Stimulated activated naive CD8-positive, alpha-beta T cell treated with anti-CD3 and anti-CD28 coated beads, Interleukin-15, Interleukin-2, amounts not matched to agents 100 ng/mL and 50 ng/mL, for 24 hours (primary cell): ENCODE measurements at regions not wholly inside any gene's neighbourhood (a gene's known extent, or its start where the extent isn't known, plus 50 kb on each side); places are given as distances from the start of the nearest gene placed in this dataset.

Experiments
- H3K27ac Mint-ChIP-seq: one replicate; pipeline ENCODE4 v1.8.0; 2021; ENCODE audit warnings: mild to moderate bottlenecking, mixed read lengths
- H3K27me3 Mint-ChIP-seq: one replicate; pipeline ENCODE4 v1.8.0; 2021; ENCODE audit warnings: mixed read lengths
- H3K36me3 Mint-ChIP-seq: one replicate; pipeline ENCODE4 v1.8.0; 2021; ENCODE audit warnings: low read depth, mixed read lengths
- H3K4me1 Mint-ChIP-seq: one replicate; pipeline ENCODE4 v1.8.0; 2021; ENCODE audit warnings: low read depth, mixed read lengths
- H3K4me3 Mint-ChIP-seq: one replicate; pipeline ENCODE4 v1.8.0; 2021; ENCODE audit warnings: mild to moderate bottlenecking, mixed read lengths
- H3K9me3 Mint-ChIP-seq: one replicate; pipeline ENCODE4 v1.8.0; 2021; ENCODE audit warnings: mixed read lengths

- Mint-ChIP-seq H3K27me3 (no peaks in the 10 kb centered on the region), H3K4me1 (no peaks in the 10 kb centered on the region), H3K36me3 (no peaks in the 10 kb centered on the region), H3K27ac (no peak overlapping the region), H3K4me3 (no peak overlapping the region), H3K9me3 (peaks cover 19% of the 10 kb centered on the region)
These were observed 289.3 kb upstream of the LINC00305 start for GRCh38 chr18:64438178-64438577.

- Mint-ChIP-seq H3K4me1 (no peaks in the 10 kb centered on the region), H3K27me3 (no peaks in the 10 kb centered on the region), H3K27ac (no peak overlapping the region)
These were observed 287.2 kb upstream of the LINC00305 start for GRCh38 chr18:64436111-64436510.

GRCh38 chr18:64419156-64419555 is 270.3 kb upstream of the LINC00305 start:
- no peaks in the 10 kb centered on the region for H3K27me3 Mint-ChIP-seq
- H3K4me3 Mint-ChIP-seq = no peak overlapping the region
- H3K36me3 Mint-ChIP-seq = no peaks in the 10 kb centered on the region
- H3K4me1 Mint-ChIP-seq = no peaks in the 10 kb centered on the region
- no peak overlapping the region for H3K27ac Mint-ChIP-seq
- no peaks in the 10 kb centered on the region for H3K9me3 Mint-ChIP-seq

More at GRCh38 chr18:64436111-64436510, 287.2 kb upstream of the LINC00305 start:
- Mint-ChIP-seq H3K9me3 (peaks cover 19% of the 10 kb centered on the region), H3K36me3 (no peaks in the 10 kb centered on the region), H3K4me3 (no peak overlapping the region)

- Mint-ChIP-seq H3K4me3 (no peak overlapping the region), H3K9me3 (no peaks in the 10 kb centered on the region), H3K36me3 (no peaks in the 10 kb centered on the region), H3K27ac (no peak overlapping the region), H3K4me1 (no peaks in the 10 kb centered on the region), H3K27me3 (no peaks in the 10 kb centered on the region)
These were observed 268.1 kb upstream of the LINC00305 start for GRCh38 chr18:64416990-64417389.

GRCh38 chr18:64415218-64415617 is 266.3 kb upstream of the LINC00305 start:
- Mint-ChIP-seq H3K4me3 (no peak overlapping the region), H3K27ac (no peak overlapping the region), H3K4me1 (no peaks in the 10 kb centered on the region), H3K9me3 (no peaks in the 10 kb centered on the region), H3K27me3 (no peaks in the 10 kb centered on the region), H3K36me3 (no peaks in the 10 kb centered on the region)

GRCh38 chr18:64410685-64411084 is 261.8 kb upstream of the LINC00305 start:
- Mint-ChIP-seq H3K27me3 (no peaks in the 10 kb centered on the region), H3K27ac (no peak overlapping the region)

GRCh38 chr18:64409511-64409910 is 260.6 kb upstream of the LINC00305 start:
- H3K27ac Mint-ChIP-seq = no peak overlapping the region
- H3K27me3 Mint-ChIP-seq = no peaks in the 10 kb centered on the region
- H3K9me3 Mint-ChIP-seq = no peaks in the 10 kb centered on the region
- no peaks in the 10 kb centered on the region for H3K36me3 Mint-ChIP-seq
- no peak overlapping the region for H3K4me3 Mint-ChIP-seq
- no peaks in the 10 kb centered on the region for H3K4me1 Mint-ChIP-seq

More at GRCh38 chr18:64410685-64411084, 261.8 kb upstream of the LINC00305 start:
- Mint-ChIP-seq H3K36me3 (no peaks in the 10 kb centered on the region), H3K9me3 (no peaks in the 10 kb centered on the region), H3K4me3 (no peak overlapping the region), H3K4me1 (no peaks in the 10 kb centered on the region)

GRCh38 chr18:64407606-64408005 is 258.7 kb upstream of the LINC00305 start:
- H3K36me3 Mint-ChIP-seq = no peaks in the 10 kb centered on the region
- H3K9me3 Mint-ChIP-seq = no peaks in the 10 kb centered on the region
- H3K27ac Mint-ChIP-seq = no peak overlapping the region
- no peaks in the 10 kb centered on the region for H3K27me3 Mint-ChIP-seq
- H3K4me1 Mint-ChIP-seq = no peaks in the 10 kb centered on the region
- H3K4me3 Mint-ChIP-seq = no peak overlapping the region

GRCh38 chr18:64405161-64405560 is 256.3 kb upstream of the LINC00305 start:
- no peaks in the 10 kb centered on the region for H3K36me3 Mint-ChIP-seq
- no peaks in the 10 kb centered on the region for H3K27me3 Mint-ChIP-seq
- H3K4me3 Mint-ChIP-seq = no peak overlapping the region
- H3K4me1 Mint-ChIP-seq = no peaks in the 10 kb centered on the region
- no peaks in the 10 kb centered on the region for H3K9me3 Mint-ChIP-seq
- no peak overlapping the region for H3K27ac Mint-ChIP-seq

- Mint-ChIP-seq H3K4me1 (no peaks in the 10 kb centered on the region), H3K36me3 (no peaks in the 10 kb centered on the region), H3K27ac (no peak overlapping the region), H3K9me3 (no peaks in the 10 kb centered on the region), H3K4me3 (no peak overlapping the region), H3K27me3 (no peaks in the 10 kb centered on the region)
These were observed 255.1 kb upstream of the LINC00305 start for GRCh38 chr18:64403784-64404503.

GRCh38 chr18:64402636-64403035 is 253.7 kb upstream of the LINC00305 start:
- Mint-ChIP-seq H3K9me3 (no peaks in the 10 kb centered on the region), H3K36me3 (no peaks in the 10 kb centered on the region), H3K27me3 (no peaks in the 10 kb centered on the region), H3K4me3 (no peak overlapping the region), H3K27ac (no peak overlapping the region), H3K4me1 (no peaks in the 10 kb centered on the region)

GRCh38 chr18:64401268-64402060 is 252.6 kb upstream of the LINC00305 start:
- no peaks in the 10 kb centered on the region for H3K36me3 Mint-ChIP-seq
- H3K4me3 Mint-ChIP-seq = no peak overlapping the region
- H3K4me1 Mint-ChIP-seq = no peaks in the 10 kb centered on the region
- no peaks in the 10 kb centered on the region for H3K9me3 Mint-ChIP-seq
- no peaks in the 10 kb centered on the region for H3K27me3 Mint-ChIP-seq
- H3K27ac Mint-ChIP-seq = no peak overlapping the region

- Mint-ChIP-seq H3K36me3 (no peaks in the 10 kb centered on the region), H3K9me3 (no peaks in the 10 kb centered on the region), H3K4me1 (no peaks in the 10 kb centered on the region), H3K27ac (no peak overlapping the region), H3K27me3 (no peaks in the 10 kb centered on the region), H3K4me3 (no peak overlapping the region)
These were observed 250.7 kb upstream of the LINC00305 start for GRCh38 chr18:64399566-64399965.

- Mint-ChIP-seq H3K36me3 (no peaks in the 10 kb centered on the region), H3K9me3 (peaks cover under 1% of the 10 kb centered on the region), H3K4me1 (no peaks in the 10 kb centered on the region)
These were observed 249.4 kb upstream of the LINC00305 start for GRCh38 chr18:64398320-64398719.

GRCh38 chr18:64392202-64392601 is 243.3 kb upstream of the LINC00305 start:
- H3K4me1 Mint-ChIP-seq = no peaks in the 10 kb centered on the region
- peaks cover 6% of the 10 kb centered on the region for H3K9me3 Mint-ChIP-seq
- H3K4me3 Mint-ChIP-seq = no peak overlapping the region
- no peaks in the 10 kb centered on the region for H3K36me3 Mint-ChIP-seq
- no peak overlapping the region for H3K27ac Mint-ChIP-seq
- H3K27me3 Mint-ChIP-seq = no peaks in the 10 kb centered on the region

More at GRCh38 chr18:64398320-64398719, 249.4 kb upstream of the LINC00305 start:
- Mint-ChIP-seq H3K4me3 (no peak overlapping the region), H3K27me3 (no peaks in the 10 kb centered on the region), H3K27ac (no peak overlapping the region)
